HG02678 (cell line): ENCODE measurements at regions not wholly inside any gene's neighbourhood (a gene's known extent, or its start where the extent isn't known, plus 50 kb on each side); places are given as distances from the start of the nearest gene placed in this dataset.
A peak's percentile ranks its signal among the peaks of the same experiment; 100 is the strongest.

ENCODE experiments used
- ATAC-seq: cut with Tn5 transposase; IDR thresholded peaks from one replicate; pipeline ENCODE4 v1.9.1; 2021; ENCODE audit warnings: mild to moderate bottlenecking, moderate library complexity; ENCODE audit not compliant: unreplicated experiment

- ATAC-seq = no peak
Observed at GRCh38 chr3:152710549-152710948, 124.4 kb upstream of the P2RY1 start.

GRCh38 chr3:152713989-152714388, 120.9 kb upstream of the P2RY1 start:
- ATAC-seq = no peak

GRCh38 chr3:152714507-152714906, 120.4 kb upstream of the P2RY1 start:
- ATAC-seq = no peak

- ATAC-seq = no peak
Observed at GRCh38 chr3:152717252-152717651, 117.7 kb upstream of the P2RY1 start.

GRCh38 chr3:152718810-152719209, 116.1 kb upstream of the P2RY1 start:
- ATAC-seq = no peak

GRCh38 chr3:152719264-152719663, 115.7 kb upstream of the P2RY1 start:
- no peak for ATAC-seq

GRCh38 chr3:152720951-152721718, 113.8 kb upstream of the P2RY1 start:
- ATAC-seq = no peak

- no peak for ATAC-seq
Observed at GRCh38 chr3:152724270-152724669, 110.7 kb upstream of the P2RY1 start.

GRCh38 chr3:152728231-152728980, 106.5 kb upstream of the P2RY1 start:
- no peak for ATAC-seq

- ATAC-seq = peak; percentile 77
Observed at GRCh38 chr3:152729906-152730305, 105.0 kb upstream of the P2RY1 start.

- no peak for ATAC-seq
Observed at GRCh38 chr3:152731511-152731910, 103.4 kb upstream of the P2RY1 start.

- no peak for ATAC-seq
Observed at GRCh38 chr3:152733584-152734119, 101.3 kb upstream of the P2RY1 start.

GRCh38 chr3:152737021-152737908, 97.7 kb upstream of the P2RY1 start:
- ATAC-seq = peak; percentile 99

GRCh38 chr3:152738656-152739055, 96.3 kb upstream of the P2RY1 start:
- no peak for ATAC-seq

- peak; percentile 55 for ATAC-seq
Observed at GRCh38 chr3:152742368-152743347, 92.3 kb upstream of the P2RY1 start.

GRCh38 chr3:152745646-152746045, 89.3 kb upstream of the P2RY1 start:
- no peak for ATAC-seq

GRCh38 chr3:152754303-152754702, 80.6 kb upstream of the P2RY1 start:
- ATAC-seq = no peak

- ATAC-seq = no peak
Observed at GRCh38 chr3:152756807-152757206, 78.1 kb upstream of the P2RY1 start.

- peak; percentile 55 for ATAC-seq
Observed at GRCh38 chr3:152760024-152760563, 74.8 kb upstream of the P2RY1 start.

GRCh38 chr3:152760591-152760990, 74.3 kb upstream of the P2RY1 start:
- no peak for ATAC-seq
